ENCODE measurements at regions not wholly inside any gene's neighbourhood (a gene's known extent, or its start where the extent isn't known, plus 50 kb on each side); places are given as distances from the start of the nearest gene placed in this dataset.
"Not testable (repeated sequence)": the region's sequence is repeated elsewhere in the genome, so short reads cannot be mapped to it uniquely, and the experiment has no call there.

GRCh38 chr5:60018960-60019359 lies 125.4 kb upstream of the PDE4D start:
- not testable (repeated sequence) for TF ChIP-seq CTCF, POLR2AphosphoS5 (IDR thresholded peaks at IDR 0.05)
